Omental fat pad (tissue), 3 donors: ENCODE measurements at regions not wholly inside any gene's neighbourhood (a gene's known extent, or its start where the extent isn't known, plus 50 kb on each side); places are given as distances from the start of the nearest gene placed in this dataset.
"Not testable (repeated sequence)": the region's sequence is repeated elsewhere in the genome, so short reads cannot be mapped to it uniquely, and the experiment has no call there.

Experiments used
- ATAC-seq: fragments of 150-250 bp; one replicate; pipeline ENCODE4 v1.9.1; 2016; ENCODE audit warnings: mild to moderate bottlenecking, moderate library complexity; ENCODE audit not compliant: low FRiP score
- DNase-seq: peaks from one replicate; pipeline ENCODE4 v3.0.0-alpha.2; 2019; ENCODE audit warnings: low spot score
- CTCF ChIP-seq, 3 donors: fragments of 450-650 bp; IDR thresholded peaks; one replicate each; pipeline ENCODE4 v1.5.1; 2016 to 2017; ENCODE audit warnings: antibody characterized with exemption in 3 of 3, mild to moderate bottlenecking in 3 of 3, moderate library complexity in 2 of 3

GRCh38 chr11:104781719-104782376 is 116.4 kb downstream of the CASP12 start:
- no peak for ATAC-seq
- no peak for DNase-seq
- no peak for TF ChIP-seq CTCF (IDR thresholded peaks at IDR 0.05)

- ATAC-seq (no peak), DNase-seq (no peak)
- no peak for TF ChIP-seq CTCF (IDR thresholded peaks at IDR 0.05)
These were observed 117.2 kb downstream of the CASP12 start for GRCh38 chr11:104781037-104781436.

GRCh38 chr11:104776501-104777170 is 121.6 kb downstream of the CASP12 start:
- no peak for DNase-seq

GRCh38 chr11:104774578-104774977 is 123.7 kb downstream of the CASP12 start:
- no peak for ATAC-seq
- TF ChIP-seq CTCF (IDR thresholded peaks at IDR 0.05): no peak

More at GRCh38 chr11:104776501-104777170, 121.6 kb downstream of the CASP12 start:
- TF ChIP-seq CTCF (IDR thresholded peaks at IDR 0.05): no peak
- no peak for ATAC-seq

GRCh38 chr11:104772806-104773241 is 125.4 kb downstream of the CASP12 start:
- ATAC-seq: peak; percentile 90
- TF ChIP-seq CTCF (IDR thresholded peaks at IDR 0.05): no peak
- no peak for DNase-seq

More at GRCh38 chr11:104774578-104774977, 123.7 kb downstream of the CASP12 start:
- no peak for DNase-seq

GRCh38 chr11:104771763-104772162 is 126.5 kb downstream of the CASP12 start:
- DNase-seq: no peak
- no peak for ATAC-seq
- TF ChIP-seq CTCF (IDR thresholded peaks at IDR 0.05): no peak

GRCh38 chr11:104771046-104771445 is 127.2 kb downstream of the CASP12 start:
- ATAC-seq, DNase-seq: not testable (repeated sequence)
